ENCODE measurements at regions not wholly inside any gene's neighbourhood (a gene's known extent, or its start where the extent isn't known, plus 50 kb on each side); places are given as distances from the start of the nearest gene placed in this dataset.

DNA sequence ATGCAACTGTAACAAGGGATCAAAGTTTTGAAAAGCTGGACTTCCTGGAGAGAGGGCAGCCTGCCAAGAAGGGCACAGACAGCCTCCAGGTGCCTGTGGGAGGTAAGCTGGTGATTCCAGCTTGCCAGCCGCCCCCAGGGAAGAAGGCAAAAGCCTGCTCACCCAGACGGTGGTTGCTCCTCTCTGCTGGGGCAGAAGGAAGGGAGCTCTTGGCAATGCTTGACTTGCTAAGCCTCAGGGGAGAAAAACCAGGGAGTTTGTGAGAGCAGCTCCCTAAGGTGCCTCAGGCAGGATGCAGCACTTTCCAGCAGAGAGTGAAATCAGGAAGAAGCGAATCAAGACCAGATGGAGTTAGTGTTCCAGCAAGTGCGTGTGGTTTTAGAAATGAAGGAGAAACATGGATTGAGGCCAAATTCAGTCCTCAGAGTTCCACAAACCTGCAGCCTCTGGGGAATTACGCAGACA is 553.6 kb downstream of the BUD13 start:
- no peak for DNase-seq (ENCODE audit: low read depth in 2 of 2)

- DNase-seq (ENCODE audit: low read depth in 2 of 2): no peak
These were observed 555.3 kb downstream of the BUD13 start for GRCh38 chr11:116217441-116217840.

GRCh38 chr11:116217006-116217405 is 555.8 kb downstream of the BUD13 start:
- peak; percentile 3 to 8 for DNase-seq (ENCODE audit: low read depth in 2 of 2)

GRCh38 chr11:116215471-116216113 is 557.2 kb downstream of the BUD13 start:
- DNase-seq (ENCODE audit: low read depth in 2 of 2): no peak

DNA sequence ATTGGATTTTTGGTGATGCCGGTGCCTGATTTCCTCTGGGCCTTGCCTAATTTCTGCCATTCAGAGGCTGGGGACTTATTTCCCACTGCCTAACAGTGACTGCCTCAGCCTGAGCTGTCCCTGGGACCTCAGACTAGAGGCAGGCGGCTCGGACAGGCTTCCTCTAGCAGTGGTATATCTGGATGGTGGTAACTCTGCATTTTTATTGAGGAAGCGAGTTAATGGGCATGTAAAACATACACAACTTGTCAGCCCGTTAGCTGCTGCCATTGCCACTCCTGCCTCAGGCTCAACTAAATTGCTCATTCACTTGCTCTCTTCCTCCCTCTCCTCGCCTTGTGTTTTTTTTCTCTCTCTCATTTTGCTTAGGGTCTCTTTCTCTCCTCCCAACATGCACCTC is 561.6 kb downstream of the BUD13 start:
- DNase-seq (ENCODE audit: low read depth in 2 of 2): no peak

DNA sequence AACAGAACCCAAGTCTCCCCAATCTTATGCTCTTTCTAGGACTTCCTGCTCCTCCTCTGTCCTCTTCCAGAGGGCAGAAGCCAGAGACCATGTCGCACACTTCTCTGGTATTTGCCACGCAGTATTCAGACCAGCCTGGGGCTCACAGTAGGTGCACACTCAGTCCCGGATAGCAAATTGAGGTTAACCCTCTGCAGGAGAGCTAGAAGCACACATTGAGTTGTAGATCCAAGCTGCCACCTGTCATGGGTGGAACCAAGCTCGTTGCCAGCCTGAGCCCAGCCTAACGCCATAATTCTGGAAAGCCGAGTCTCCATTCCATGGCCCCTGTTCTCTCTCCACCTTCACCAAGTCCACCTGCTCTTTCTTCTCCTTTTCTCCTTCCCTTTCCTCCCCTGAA is 562.1 kb downstream of the BUD13 start:
- DNase-seq (ENCODE audit: low read depth in 2 of 2): no peak

DNA sequence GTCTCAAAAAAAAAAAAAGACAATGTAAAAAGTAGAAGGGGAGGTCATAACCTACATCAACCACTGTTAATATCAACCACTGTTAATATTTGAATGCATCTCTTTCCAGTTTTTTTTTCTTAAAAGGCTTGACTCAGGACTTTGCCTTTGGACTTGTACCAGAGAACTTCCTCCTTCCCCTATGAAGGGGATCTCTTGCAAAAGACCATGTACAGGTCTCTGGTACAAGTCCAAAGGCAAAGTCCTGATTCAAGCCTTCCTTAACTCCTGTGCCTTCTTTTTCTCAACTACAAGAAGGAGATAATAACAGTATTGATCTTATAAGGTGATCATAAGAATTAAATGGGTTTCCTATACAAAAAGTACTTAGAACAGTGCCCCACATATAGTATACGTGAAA is 563.5 kb downstream of the BUD13 start:
- DNase-seq (ENCODE audit: low read depth in 2 of 2): no peak

- no peak for DNase-seq (ENCODE audit: low read depth in 2 of 2)
These were observed 565.2 kb downstream of the BUD13 start for GRCh38 chr11:116207421-116208141.

DNA sequence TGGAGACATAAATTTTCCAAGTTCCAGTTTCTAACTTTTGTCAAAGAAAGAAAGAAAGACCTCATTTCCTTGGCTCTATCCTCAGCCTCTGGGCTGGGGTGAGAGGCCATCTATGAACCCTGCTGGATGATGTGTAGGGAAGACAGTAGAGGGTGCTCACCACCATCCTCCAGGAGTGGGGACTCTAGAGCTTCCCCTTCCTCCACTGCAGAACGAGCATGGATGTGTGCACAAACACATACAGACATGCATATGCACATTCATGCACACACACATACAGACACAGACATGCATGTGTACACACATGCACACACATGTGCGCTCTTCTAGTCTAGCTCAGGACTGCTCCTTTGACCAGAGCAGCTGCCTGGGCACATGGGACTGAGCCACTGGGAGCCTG is 565.8 kb downstream of the BUD13 start:
- no peak for DNase-seq (ENCODE audit: low read depth in 2 of 2)

DNA sequence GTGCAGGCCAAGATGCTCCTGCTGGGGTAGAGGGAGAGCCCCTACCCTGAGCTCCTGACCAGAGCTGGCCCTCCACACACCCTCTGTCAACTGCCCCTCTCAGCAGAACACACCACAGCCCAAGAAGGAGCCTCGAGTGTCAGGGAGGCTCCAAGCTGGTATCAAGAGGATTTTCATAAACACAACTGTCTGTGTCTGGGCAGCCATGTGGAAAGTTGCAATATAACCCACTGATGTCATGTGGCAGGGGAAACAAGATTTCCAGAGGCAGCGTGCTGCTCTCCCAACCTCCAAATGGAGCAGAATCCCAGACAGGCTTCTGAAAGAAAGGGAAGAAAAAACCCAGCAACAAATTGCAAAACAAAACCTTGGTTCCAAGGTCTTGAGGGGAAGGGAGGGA is 569.9 kb downstream of the BUD13 start:
- DNase-seq (ENCODE audit: low read depth in 2 of 2): no peak

- DNase-seq (ENCODE audit: low read depth in 2 of 2): no peak
These were observed 572.2 kb downstream of the BUD13 start for GRCh38 chr11:116200564-116200963.

GRCh38 chr11:116199182-116199581 is 573.6 kb downstream of the BUD13 start:
- DNase-seq (ENCODE audit: low read depth in 2 of 2): no peak

DNA sequence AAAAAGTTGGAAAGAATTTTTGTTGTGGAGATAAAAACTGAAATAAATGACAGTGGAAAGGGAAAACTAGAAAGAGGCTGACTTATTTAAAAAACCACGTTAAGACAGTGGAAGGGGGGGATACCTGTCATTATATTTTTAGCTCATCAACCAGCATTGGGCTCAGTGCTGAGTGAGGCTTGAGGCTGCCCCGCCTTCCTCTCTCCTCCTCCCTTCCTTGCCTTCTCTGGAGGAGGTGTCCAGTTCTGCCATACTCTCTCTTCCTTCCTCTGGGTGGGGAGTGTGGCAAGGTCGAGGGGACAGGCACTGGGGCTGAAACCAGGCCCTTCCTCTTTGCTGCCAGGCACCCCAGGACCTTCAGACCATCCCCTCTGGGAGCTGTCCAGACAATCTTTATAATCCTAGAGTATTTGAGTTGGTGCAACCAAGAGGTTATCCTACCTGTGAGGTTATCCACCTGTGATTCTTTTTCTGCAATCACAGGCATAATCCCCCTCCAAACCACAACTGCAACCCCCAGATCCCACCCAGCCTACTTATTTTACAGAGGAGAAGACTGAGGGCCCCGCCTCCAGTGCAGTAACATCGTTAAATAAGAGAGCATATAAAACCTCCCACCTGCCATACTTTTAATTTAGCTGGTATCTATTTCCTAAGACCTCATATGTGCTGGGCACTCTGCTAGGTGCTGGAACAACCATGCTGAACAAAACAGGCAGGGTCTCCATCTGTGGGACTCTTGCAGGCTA is 578.5 kb downstream of the BUD13 start:
- DNase-seq (ENCODE audit: low read depth in 2 of 2): no peak

- DNase-seq (ENCODE audit: low read depth in 2 of 2): no peak
These were observed 579.3 kb downstream of the BUD13 start for GRCh38 chr11:116193321-116194131.

- no peak for DNase-seq (ENCODE audit: low read depth in 2 of 2)
These were observed 580.1 kb downstream of the BUD13 start for GRCh38 chr11:116192509-116193210.

DNA sequence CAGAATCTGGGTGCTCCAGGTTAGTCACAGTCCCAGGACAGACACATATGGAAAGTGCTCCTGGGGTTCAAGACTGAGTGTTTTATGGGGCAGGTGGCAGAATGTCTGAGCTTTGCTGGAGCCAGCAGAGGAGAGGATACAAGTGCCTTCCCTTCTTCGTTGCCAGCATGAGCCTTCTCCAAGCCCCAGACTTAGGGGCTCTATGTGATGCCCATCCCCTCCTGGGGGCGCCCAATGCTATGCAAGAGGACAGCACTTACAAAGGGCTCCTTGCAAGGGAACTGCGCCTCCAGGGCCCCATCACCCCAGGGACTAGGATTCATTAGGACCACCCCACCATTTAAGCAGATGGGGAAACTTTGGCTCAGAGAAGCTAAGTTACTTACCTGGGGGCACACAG is 581.9 kb downstream of the BUD13 start:
- DNase-seq (ENCODE audit: low read depth in 2 of 2): no peak

- DNase-seq (ENCODE audit: low read depth in 2 of 2): no peak
These were observed 583.2 kb downstream of the BUD13 start for GRCh38 chr11:116189408-116190170.

DNA sequence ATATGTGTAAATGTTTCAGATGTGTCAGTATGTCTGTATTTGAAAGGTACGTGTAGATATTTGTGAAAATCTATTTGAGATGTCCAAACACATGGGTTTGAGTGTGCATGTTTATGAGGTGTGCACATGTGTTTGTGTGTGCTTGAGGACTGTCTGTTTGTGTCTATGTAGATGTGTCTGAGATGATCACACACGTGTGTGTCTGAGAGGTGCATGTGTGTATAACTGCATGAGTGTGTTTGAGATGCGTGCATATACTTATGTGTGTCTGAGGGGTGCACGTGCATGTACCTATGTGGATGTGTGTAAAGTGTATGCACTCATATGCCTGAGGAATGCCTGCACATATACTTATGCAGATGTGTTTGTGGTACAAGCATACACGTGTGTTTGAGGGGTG is 584.4 kb downstream of the BUD13 start:
- DNase-seq (ENCODE audit: low read depth in 2 of 2): no peak

GRCh38 chr11:116187026-116187425 is 585.8 kb downstream of the BUD13 start:
- no peak for DNase-seq (ENCODE audit: low read depth in 2 of 2)

DNA sequence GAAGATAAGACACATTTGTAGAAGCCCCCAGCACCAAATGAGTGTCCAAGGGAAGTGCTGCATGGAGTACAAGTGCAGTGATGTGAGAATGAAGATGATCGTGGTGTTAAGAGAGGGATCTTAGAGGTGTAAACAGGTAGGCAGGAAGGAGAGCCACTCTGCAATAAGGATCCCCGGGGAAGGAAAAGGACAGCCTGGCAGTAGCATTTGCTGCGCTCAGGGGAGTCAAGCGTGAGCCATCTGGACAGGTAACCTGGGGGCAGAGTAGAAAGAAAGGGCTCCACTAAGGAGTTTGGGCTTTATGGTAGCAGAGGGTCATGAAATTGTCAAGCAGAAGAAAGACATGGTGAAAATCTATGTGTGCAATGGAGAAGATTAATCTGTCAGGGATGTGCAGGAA is 587.2 kb downstream of the BUD13 start:
- DNase-seq (ENCODE audit: low read depth in 2 of 2): no peak

- no peak for DNase-seq (ENCODE audit: low read depth in 2 of 2)
These were observed 588.0 kb downstream of the BUD13 start for GRCh38 chr11:116184763-116185162.
